GM18505 (cell line): ENCODE measurements at regions not wholly inside any gene's neighbourhood (a gene's known extent, or its start where the extent isn't known, plus 50 kb on each side); places are given as distances from the start of the nearest gene placed in this dataset.

Experiments
- ATAC-seq: cut with Tn5 transposase; IDR thresholded peaks from one replicate; pipeline ENCODE4 v1.9.1; 2021; ENCODE audit not compliant: unreplicated experiment
- POLR2A ChIP-seq: IDR thresholded peaks from 4 replicates; pipeline ENCODE4 v1.6.1; 2011; ENCODE audit warnings: borderline replicate concordance; ENCODE audit not compliant: insufficient read depth, insufficient read length; ENCODE audit errors: extremely low read depth

DNA sequence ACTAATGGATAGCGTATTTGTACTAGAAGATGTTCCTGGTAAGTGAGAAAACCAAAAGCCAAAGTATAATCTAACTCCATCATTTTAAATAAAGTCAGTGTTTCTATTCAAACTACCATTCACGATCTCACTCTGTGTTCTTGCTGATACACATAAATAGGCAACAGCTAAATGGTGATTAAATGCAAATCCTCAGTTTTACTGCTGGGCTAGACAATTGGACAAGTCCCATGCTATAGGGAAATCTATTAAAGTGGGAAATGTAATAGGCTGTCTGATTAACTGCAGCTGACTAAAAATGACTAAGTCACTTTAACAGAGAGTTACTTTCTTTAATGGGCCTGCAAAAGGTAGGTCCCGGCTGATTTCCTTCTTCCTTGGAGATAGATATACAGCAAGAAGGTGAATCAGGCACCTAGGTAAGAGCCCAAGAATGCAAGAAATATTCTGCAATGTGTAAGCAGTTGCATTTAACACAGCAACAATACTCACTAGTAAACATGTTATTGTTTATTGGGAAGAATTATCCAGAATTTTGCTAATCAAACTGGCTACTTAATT lies 298.4 kb downstream of the SLITRK6 start:
- ATAC-seq, result no peak
- TF ChIP-seq POLR2A, result no peak

DNA sequence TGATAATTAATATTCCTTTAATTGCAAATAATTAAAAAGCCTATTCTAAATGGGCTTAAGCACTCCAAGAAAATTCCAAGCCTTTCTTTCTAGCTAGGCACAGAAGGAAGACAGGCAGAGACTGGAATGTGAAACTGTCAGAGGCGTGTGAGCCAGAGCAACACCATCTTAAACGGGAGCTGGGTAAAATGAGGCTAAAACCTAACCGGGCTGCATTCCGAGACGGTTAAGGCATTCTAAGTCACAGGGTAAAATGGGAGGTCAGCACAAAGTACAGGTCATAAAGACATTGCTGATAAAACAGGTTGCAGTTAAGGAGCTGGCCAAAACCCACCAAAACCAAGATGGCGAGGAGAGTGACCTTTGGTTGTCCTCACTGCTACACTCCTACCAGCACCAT lies 300.4 kb downstream of the SLITRK6 start:
- no peak for TF ChIP-seq POLR2A
- ATAC-seq, result no peak

DNA sequence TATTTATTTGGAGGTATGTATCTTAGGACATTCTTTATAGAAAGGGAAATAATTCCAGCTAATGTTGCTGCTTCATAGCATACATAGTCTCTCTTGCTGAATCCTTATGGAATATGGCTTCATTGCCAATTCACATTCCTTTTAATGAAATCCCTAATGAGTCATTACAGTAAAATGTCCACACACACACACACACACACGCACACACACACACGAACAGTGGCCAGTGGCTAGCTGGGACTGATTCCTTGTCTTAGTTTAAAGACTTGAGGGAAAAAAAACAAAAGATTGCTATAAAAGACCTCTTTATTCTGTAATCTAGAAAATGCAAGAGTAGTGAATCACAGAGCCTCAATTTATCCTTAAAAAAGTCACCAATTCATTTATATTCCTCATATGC lies 301.6 kb downstream of the SLITRK6 start:
- no peak for TF ChIP-seq POLR2A
- ATAC-seq, result no peak

DNA sequence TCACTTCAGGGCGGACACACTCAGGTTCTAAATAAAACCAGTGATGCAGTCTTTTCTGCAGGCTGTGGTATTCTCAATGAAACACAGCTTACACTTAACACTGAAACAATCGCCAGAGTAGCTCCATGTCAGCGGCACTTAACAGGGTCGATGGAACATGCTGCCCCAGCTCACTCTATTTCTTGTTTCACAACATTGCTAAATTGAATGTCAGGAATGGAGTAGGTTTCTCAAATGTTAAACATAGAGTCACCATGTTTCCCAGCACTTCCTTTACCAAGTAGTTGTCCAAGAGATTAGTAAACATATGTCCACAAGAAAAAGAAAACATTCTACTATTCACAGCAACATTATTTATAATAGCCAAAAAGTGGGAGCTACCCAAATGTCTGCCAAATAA lies 306.9 kb downstream of the SLITRK6 start:
- TF ChIP-seq POLR2A, result no peak
- ATAC-seq, result no peak

DNA sequence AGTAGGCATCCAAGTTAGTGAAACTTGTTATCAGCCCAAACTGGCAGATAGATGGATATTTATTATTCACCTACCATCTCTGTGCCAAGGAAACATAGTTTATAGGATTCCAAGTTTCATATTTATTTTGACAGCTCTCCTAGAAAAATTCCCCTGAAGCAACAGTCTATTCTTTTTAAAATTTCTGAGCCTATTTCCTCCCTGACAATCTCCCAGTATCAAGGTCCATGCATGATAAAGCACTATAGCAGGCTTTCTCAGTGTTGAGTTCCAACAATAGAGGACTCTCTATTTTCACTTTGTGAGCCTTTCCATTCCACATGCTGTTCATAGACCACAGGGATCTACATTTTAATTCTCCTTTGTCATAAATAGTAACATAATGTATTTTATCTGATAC lies 312.6 kb downstream of the SLITRK6 start:
- no peak for ATAC-seq
- no peak for TF ChIP-seq POLR2A

DNA sequence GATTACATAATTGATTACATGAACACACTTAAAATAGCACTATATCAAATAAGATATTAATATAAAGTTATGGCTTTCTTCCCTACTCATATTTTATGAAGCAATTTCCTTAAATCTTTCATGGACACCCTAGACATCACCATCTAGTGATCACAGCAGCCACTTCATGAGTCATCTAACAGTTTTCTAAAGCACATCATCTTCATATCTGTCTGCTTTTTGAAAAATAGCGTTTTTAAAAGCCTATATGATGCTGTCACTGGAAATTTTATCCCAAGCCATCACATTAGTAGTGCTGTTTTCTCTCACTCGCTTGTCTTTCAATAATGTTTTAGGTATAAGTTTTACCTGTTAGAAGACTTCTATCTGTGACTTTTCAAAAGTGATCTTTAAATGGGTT lies 326.1 kb downstream of the SLITRK6 start:
- no peak for TF ChIP-seq POLR2A
- no peak for ATAC-seq

DNA sequence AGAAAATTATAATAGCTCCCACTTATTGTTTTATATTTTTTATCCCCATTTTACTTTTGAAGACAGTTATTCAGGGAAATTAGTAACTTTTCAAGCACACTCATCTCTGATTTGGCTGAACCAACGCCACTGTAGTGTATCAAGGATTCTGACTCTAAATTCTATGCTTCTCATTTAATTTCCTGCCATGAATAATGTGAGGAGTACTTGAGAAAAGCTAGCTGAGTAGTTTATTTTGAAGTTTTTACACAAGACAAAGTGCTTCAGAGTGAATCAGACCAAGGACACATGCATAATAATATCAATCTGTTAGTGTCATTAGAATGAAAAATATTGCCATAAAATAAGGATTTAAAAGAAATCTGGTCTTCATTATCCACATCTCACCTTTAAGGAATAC lies 329.9 kb downstream of the SLITRK6 start:
- ATAC-seq, result no peak
- no peak for TF ChIP-seq POLR2A

DNA sequence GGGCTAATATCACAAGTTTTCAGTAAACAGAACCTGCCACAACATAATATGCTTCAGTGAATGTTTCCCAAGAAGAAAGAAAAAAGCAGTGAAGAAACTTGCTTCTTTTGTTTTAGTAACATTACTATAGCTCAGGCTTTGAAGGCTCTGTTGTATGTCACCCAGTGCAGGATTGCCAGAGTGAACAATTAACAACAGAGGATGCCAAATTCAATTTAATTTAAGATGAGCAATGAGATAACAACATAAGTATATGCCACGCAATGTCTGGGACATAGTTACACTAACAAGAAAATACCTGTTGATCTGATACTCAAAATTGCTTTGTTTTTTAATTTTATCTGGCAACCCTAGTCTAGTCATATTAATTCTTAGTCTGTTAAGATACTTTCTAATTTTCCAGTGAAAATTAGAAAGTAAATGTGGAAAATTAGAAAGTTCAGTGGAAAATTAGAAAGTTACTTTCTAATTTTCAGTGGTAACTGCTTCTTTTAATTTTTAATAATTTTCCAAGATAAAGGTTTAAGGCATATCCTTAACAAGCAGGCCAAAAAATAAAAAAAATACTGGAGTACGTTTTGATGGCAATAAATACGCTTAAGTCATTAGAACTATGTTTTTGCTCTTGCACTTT lies 336.3 kb downstream of the SLITRK6 start:
- TF ChIP-seq POLR2A, result no peak
- no peak for ATAC-seq

DNA sequence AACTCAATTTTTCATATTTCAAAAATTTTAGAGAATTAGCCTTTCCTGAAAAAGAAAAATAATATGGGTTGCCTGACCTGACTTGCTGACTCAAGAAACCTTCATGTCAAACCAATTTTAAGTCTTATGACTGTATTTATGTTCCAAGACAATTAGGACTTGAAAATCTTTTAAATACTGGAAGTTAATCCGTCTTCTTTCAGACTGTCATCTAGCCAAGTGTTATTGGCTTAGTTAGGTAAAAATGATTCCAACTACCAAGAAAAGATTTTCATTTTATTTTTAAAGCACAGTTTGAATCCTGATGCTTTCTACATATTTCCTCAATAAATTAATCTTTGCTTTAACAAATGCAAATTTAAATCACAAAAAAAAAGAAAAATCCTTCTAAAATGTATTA lies 337.6 kb downstream of the SLITRK6 start:
- ATAC-seq, result no peak
- TF ChIP-seq POLR2A, result no peak

DNA sequence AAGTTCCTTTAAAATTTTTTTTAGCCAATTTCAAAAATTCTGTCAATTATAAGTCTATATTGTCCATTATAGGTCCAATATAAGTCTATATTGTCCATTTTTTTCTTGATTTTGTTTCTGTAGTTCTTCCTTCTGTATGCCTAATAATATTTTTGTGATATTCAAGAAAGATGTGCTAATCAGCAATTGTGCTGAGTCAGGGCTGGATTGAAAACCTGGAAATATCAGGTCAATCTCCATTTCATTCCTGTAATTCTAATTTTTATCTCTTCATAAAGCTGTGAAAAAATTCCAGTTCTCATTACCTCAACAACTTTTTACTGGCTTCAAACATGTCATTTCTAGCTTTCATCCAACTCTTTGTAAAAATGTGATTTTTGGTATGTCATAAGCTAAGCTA lies 353.7 kb downstream of the SLITRK6 start:
- no peak for TF ChIP-seq POLR2A
- ATAC-seq, result no peak

DNA sequence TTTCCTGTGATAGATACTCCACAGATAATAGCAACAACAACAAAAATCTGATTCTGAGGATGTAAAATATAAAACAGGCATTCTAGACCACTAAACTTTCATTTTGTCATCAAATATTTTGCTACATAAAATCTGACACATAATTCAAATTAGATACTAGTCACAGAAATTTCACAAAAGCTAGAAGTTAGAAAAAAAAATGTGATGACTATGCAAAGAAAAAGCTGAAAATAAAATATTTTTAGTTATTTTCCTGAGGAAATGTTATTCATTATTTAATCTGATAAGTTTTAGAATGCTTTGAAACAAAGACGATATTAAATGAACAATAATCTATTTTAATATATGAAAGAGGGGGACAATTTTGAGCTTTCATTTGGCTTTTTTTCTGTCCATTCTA lies 357.2 kb downstream of the SLITRK6 start:
- ATAC-seq, result no peak
- no peak for TF ChIP-seq POLR2A

DNA sequence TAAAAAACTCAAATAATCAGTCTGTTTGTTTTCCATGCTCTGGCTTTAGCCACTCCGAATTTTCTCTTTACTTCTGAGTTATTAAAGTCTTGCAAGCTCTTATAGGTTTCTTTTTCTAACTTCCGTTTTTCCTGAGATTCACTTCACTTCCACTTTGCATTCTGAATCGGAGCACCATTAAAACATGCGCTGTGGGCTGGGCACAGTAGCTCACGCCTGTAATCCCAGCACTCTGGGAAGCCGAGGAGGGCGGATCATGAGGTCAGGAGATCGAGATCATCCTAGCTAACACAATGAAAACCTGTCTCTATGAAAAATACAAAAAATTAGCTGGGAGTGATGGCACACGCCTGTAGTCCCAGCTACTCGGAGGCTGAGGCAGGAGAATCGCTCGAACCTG lies 357.9 kb downstream of the SLITRK6 start:
- no peak for TF ChIP-seq POLR2A
- ATAC-seq, result no peak

DNA sequence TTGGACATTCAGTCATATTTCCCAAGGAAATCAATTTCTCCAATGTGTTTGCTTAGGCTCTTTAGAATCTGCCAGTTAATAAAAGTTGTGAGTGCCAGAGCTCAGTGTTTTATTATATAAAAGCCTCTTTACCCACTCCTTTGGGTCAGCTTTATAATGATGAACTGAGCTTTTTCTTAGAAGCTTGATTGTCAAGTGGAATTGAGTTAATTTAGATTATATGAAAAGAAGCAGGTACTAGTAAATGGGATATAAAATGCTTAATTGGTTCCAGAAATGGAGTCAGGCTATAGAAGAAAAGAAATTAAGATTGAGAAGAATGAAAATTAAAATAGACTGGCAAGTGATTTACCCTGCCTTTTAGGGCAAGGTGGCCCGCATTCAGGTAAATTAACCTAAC lies 363.2 kb downstream of the SLITRK6 start:
- no peak for TF ChIP-seq POLR2A
- no peak for ATAC-seq

DNA sequence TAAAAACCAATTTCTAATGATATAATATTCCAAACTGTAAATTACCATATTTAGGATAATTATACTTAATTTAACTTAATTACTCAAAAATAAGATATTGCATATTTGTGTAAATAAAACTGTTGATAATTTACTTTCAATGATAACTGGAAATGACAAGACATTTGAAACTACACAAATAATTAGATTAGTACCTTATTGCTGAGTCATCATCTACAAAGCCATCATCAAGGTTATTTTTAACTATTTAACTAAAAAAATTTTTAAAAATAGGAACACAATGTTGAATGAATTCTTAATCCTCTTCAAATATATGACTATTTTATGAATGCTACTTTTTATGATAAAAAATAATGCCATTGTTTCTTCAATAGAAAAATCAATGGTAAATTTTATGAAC lies 364.3 kb downstream of the SLITRK6 start:
- TF ChIP-seq POLR2A, result no peak
- ATAC-seq, result no peak

DNA sequence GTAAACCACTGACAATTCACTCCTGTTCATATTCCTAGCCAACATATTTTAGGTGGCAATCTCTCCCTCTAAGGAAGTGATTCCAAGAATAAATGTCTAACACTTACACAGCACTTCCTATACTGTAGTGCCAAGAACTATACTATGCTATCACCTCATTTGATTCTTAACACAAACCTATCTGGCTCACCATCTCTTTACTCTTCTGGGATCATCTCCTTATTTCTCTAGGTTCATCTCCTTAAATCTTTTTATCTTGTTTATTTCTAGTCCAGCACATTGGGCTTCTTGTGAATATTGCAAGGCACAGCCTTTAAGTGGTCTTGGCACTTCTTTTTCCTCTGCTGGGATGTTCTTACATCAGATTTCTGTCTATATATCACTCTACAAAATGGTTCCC lies 366.3 kb downstream of the SLITRK6 start:
- no peak for ATAC-seq
- no peak for TF ChIP-seq POLR2A
